HG02571 (cell line): ENCODE measurements at regions not wholly inside any gene's neighbourhood (a gene's known extent, or its start where the extent isn't known, plus 50 kb on each side); places are given as distances from the start of the nearest gene placed in this dataset.

Experiments
- ATAC-seq: cut with Tn5 transposase; IDR thresholded peaks from one replicate; pipeline ENCODE4 v1.9.1; 2021; ENCODE audit warnings: mild to moderate bottlenecking, moderate library complexity; ENCODE audit not compliant: unreplicated experiment

DNA sequence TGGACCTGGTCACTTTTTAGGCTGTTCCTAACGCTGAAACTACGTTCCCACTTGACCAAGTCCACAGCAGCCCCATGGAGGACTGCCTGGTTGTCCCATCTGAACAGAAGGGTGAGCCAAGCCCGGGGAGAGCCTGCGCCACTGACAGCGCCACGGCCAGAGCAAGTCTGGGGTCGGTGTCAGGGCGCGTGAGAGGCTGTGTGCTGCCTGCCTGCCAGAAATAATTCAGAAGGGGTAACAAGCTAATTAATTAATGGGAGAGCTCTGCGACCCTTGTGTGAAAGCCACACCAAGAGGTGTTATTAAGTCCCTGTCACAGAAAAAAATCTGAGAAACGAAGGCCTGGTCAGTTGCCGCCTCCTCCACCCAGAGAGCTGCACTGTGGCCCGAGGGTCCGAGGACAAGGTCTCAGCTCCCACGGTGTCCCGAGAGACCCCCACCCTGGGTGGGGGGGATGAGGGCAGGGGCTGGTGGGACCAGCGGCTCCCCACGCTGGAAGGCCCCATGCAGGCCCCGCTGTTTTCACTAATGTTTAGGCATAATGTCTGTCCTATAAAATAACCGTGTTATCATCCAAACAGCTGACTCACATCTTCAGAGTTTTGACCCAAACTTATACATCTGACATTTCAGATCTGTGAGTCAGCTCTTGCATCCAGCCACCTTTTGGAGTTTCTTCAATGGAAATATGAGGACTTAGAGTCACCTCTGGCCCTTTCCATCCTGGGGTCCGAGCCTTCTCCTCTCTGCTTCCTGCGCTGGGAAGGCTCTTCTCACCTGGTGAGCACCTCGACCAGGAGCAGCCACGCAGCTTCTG is 58.5 kb downstream of the DLL1 start:
- no peak for ATAC-seq

DNA sequence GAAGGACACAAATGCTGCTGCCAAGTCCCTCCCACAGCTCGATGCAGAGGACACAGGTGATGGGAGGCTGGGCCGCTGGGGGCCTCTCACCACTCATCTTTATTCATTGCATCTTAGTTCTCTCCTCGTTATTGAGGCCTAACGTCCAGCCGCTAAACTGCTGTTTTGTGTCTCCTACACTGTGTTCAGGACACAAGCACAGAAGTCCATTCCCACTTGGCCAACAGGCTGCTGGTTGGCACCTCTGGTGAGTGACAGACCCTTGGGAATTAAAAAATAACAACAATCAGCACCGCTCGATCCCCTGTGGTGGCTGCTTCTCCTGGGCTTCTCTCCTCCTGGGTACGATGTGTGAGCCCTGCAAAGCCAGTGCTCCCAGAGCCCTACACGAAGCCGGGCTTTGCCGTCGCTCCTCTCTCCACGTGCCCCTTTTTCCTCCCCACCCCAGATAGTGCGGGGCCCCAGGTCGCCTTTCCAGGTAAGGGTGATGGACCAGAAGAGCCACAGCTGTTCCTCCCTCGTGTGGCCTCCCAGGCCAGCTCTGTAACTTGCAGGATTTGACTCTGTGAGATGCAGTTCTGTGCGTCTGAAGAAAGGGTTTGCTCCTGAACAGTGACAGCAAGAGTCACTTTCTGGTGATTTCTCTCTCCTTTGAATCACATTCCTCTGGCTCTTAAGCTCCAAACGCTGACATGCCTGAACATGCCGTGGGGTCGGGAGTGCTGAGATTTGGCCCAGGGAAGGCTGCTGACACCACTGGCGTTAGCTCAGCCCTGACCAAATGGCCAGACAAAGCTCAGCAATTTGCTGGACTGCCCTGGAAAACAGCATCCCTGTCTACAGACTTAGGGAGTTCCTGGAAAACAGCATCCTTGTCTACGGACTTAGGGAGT is 59.3 kb downstream of the DLL1 start:
- ATAC-seq, result no peak

DNA sequence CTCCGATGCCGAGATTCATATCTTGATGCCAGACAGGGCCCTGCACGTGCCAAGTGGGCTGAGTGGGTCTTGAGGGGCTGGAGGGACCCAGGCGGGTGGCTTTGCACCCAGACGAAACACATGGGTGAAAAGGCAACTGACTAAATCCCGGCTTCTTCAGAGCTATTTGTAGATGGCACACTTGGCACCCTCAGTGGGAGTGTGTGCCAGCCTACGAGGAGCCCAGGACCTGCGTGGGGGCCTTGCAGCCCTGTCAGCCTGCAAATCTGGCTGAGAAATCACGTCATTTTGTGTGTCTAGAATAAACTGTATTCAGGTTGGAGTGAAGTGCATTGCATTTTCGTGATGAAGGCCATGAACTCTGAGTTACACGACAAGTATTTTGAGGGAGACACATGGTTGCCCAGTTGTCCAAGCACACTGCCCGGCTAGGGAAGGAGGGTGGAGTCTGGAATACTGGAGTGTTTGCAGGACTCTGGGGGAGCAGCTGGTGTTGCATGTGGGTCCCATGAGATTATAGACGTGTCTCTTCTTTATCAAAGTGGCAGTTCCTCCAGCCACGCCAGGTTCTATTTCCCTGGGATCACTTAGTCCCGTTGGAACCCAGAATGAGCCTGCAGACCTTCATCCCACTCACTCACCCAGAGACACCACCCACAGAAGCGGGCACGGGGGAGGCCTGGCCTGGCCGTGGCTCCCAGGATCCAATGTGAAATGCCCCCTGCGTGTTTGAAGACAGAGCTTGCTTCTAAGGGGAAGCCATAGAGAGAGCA is 60.2 kb downstream of the DLL1 start:
- no peak for ATAC-seq

DNA sequence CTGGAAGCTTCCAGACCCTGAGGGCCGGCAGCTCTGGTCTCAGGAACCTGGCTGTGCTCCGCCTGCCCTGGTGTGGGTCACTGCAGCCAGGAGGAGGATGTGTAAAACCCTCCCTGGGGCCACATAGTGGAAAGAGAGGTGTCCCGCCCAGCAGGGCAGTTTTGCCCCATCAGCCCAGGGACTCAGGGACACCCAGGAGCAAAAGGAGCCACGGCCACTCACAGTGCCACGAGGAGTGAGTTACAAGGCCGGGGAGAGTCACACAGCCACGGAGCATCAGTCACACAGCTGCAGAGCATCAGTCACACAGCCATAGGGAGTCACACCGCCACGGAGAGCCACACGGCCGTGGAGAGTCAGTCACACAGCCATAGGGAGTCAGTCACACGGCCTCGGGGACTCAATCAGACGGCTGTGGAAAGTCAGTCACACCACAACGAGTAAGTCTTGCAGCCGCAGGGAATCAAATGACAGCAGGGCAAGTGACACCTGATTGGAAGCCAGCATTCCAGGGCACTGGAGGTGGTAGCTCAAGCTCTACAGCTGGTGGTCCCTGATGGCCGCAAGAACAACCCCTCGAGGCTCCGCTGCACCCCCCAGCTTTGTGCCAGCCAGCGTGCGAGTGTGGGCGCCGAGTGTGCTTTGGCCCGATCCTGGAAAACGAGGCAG is 60.9 kb downstream of the DLL1 start:
- no peak for ATAC-seq

DNA sequence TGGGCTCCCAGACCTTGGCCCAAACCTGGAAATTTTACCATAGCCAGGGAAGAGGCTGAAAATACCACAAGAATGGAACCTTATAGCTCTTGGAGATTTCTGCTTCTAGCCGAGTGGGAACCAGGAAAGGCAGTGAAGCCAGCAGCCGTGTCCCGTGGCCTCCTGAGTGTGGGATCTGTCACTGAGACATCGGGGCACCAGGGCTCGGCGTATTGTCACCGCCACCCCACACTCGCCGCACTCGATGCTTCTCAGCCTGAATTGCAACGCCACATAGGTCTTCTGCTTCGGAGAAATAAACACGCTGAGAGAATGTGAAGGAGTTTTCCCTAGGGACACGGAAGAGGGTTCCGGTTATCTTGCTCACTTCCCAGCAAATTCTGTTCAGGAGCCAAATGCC is 61.5 kb downstream of the DLL1 start:
- no peak for ATAC-seq

DNA sequence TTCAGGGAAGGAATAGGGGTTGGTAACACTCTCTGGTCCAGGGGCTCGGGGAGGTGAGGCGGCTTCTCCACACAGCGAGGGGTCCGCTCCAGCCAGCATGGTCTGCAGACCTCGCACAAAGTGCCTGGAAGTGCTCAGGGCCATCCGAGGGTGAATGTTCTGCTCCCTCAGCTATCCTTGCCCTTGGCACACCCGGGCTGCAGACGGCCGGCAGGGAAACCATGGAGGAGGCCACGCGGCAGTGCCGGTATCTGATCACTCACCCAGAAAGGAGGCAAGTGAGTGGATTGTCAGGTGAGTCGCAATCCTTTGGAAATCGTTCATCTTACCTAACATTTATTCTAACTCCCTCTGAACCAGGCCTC is 62.0 kb downstream of the DLL1 start:
- no peak for ATAC-seq

DNA sequence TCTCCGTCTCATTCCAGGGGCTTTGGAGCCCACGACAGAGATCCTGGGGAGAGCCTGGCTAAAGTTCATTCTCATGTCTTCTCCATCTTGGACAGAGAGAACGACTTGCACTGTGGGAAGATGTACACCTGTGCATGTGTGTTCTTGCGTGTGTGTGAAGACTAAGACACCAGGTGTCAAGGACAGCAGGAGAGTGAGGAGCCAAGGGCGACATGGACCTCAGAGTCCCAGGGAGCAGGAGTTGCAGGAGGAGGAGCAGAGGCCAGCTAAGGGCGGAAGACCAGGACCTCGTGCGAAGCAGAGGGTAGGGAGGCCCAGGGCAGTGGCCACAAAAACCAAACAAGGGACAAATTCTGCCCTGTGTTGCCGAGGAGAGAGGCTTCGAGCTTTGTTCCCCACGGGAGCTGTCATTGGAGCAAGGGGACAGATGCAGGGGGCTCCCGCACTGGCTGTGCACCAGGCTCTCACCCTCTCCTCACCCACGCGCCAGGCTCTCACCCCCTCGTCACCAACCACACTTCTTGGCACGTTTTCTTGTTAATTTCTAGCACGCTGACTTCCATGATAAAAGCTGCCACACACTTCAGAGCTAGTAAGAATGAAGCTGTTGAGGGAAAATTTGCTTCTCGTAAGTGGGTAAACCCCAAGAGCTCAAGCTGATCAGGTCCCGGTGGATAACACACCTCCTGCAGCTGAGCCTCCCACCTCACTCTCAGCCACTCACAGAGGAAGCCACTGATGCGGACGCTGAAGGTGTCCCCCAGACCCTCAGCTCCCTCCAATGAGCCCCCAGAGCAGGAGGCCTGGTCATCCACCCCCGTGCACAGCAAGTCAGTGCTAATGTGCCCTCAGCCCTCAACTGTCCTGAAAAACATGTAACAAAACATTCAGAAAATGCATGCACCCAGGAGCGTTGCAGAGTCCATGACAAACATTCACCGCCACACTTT is 62.6 kb downstream of the DLL1 start:
- ATAC-seq, result no peak

DNA sequence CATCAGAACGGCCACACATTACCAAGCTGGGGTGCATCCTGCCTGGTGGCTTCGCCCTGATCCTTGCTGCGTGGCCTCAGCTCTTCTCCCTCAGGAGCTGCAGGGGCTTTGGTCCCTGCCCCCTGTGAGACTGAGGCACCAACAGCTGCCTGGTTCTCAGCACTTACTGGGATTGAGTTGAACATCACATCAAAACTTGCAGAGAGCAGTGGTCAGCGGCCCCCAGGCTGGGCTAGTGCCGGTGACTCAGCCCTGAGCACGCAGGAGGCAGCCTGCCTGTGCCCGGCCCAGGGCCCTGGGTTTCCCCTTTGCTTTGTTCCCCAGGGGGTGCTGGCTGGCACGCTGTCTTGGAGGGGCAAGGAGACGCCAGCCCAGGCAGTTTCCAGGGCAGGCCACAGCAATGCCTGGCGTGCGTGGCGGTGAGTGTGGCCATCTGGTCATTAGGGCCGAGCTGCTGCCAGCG is 63.3 kb downstream of the DLL1 start:
- ATAC-seq, result no peak

DNA sequence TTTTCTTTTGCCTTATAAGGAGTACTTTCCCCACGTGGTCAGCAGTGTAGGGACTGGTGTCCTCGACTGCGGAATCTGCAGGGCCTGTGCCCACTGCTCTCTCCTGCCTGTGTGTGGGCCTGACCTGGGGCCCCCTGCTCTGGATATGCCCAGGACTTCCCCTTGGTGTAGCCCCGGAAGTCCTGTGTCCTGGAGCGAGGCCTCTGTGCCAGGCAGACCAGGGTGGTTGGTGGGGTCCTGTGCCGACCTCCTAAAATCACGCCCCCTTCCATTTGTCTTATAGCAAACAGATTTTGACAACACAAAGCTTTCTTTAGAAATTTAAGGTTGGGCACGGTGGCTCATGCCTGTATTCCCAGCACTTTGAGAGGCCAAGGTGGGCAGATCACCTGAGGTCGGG is 64.2 kb downstream of the DLL1 start:
- no peak for ATAC-seq

DNA sequence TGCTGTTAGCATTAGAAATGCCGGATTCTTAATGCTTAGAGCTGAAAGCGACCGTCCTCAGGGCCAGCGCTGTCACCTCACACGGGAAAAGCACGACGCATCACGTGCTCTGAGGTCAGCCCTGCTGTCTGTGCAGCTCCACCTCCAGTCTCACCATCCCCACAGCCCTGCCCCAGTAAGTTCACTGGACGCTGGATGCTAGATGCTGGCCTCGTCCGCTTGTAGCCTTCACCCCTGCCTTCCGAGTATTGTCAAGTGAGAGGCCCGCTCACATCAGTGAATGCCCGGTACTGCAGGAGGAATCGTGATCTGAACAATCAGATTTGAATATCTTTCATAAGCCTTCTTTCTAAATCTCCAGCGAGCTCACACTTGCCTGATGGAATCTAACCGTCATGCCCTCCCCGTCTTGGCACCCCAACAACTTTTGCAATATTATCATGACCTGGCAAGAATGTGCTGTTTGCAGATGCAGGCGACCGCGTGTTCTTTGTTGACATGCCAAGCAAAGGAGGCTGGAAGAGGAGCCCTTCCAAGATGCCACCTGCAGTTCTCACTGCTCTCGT is 64.9 kb downstream of the DLL1 start:
- ATAC-seq, result no peak

DNA sequence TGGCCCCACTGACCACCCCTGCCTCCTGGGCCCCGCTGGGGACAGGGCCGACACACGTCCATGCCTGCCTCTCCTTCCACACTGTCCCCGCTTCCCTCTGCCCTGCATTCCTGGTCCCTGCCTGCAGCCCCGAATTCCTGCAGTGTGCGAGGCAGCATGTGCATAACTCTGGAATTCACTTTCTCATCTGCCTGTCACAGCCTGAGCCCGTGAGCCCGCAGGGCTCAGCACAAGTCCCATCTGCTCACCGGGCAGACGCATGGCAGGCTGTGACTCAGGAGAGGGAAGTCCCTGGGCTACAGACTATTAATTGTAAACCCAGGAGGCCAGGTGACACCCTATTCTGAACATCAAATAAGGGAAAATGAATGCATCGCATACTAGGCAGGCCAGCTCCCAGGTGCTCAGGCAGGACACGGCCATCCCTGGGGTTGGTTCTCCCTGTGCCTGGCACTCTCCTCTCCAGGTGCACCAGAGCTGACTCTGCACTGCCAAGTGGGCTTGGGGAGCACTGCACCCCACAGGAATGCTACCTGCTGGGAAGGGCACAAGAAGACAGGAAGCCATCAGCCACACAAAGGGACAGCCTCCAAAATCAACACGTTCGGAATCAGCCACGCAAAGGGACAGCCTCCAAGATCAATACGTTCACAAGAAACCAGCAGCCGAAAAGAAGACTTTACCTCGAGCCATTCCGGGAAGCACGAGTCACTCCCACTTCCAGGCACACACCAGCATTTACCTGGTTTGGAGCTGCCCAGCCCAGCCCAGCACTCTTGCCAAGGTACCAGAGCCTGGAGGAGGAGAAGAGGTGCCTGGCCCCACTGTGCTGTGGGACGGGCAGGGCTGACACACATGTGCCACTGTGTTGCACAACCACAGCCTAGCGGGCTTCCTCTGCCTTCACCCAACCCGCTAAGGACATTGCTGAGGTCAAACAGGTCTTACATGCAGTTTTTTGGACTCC is 65.9 kb downstream of the DLL1 start:
- ATAC-seq, result no peak

DNA sequence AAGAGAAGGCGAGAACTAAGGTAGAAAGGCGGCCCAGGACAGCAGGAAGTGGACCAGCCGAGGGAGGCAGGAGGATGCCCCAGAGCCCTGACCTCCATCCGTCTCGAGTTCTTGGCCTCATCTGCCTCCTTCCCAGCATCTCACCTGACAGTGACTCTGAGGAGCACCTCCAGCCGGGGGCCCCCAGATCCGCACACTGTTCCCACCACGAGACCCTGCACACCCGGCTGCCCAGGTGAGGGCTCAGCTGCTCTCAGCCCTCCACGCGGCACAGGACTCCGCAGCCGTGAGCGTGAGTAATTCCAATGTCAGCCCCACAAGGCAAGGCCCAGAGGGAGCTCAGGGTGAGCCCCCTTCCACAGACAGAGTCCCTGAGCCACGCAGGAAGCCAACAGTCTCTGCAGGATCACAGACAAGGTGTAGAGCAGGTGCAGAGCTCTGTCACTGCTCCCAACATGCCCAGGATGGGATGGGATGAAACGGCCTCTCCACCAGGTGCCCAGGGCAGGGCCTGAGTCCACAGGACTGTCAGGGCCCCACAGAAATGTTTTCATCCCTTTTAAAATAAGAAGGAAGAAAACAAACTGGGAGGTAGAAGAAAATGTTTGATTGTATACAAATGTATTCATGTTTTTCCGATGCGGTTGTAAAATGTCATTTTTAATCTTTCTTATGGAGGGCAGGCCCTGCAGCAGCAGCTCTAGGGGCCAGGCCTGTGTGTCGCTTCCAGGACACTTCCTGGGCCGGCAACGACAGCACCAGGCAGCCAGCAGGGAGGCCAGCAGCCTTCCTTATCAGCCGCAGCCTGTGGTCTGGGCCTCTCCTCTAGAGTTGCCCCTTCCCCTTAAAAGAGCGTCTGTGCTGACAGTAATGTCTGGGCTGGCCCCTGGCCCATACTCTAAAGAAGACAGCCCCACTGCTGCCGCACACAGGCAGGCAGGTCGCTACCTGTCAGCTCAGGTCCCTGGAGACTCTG is 66.9 kb downstream of the DLL1 start:
- no peak for ATAC-seq

DNA sequence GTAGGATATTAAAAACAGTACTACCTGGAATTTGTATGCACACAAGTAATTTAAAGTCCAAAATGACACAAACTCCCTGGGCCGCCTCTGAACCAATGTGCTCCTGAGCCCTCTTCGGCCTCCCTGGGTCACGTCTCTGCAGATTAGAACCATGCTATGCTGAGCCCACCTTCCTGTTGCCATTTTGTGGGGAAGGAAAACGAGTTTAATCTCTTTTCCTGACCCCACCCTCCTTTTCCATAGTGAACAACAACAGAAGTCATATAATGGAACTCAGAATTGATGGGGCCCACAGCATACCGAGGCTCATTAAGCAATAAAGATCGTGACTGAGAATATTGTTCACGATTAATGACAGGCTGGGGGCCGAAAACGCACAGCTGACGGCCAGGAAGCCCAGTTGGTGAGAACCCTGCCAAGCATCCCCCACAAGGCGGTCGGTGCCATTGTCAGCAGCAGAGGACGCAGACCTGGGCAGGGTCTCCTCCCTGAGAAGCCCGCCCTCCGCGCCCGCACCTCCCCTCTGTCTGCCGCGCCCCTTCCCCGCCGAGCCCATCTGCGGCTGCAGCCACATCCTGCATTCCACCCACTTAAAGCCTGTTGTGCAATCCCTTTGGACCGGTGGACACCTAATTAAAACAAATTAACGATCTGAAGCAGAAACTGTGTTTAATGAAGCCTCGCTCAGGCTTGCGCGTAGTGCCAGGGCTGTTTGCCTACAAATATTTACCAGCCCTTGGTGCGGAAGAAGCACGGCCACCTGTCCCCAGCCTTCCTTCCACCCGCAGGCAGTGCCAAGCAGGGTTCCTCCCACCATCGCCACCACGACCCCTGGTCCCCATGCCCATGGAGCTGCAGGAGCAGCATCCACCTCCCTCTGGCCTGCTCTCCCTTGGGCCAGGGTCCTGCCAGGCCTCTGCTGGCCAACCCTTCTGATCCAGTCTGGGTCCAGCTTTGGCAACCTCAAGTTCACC is 68.1 kb downstream of the DLL1 start:
- no peak for ATAC-seq

DNA sequence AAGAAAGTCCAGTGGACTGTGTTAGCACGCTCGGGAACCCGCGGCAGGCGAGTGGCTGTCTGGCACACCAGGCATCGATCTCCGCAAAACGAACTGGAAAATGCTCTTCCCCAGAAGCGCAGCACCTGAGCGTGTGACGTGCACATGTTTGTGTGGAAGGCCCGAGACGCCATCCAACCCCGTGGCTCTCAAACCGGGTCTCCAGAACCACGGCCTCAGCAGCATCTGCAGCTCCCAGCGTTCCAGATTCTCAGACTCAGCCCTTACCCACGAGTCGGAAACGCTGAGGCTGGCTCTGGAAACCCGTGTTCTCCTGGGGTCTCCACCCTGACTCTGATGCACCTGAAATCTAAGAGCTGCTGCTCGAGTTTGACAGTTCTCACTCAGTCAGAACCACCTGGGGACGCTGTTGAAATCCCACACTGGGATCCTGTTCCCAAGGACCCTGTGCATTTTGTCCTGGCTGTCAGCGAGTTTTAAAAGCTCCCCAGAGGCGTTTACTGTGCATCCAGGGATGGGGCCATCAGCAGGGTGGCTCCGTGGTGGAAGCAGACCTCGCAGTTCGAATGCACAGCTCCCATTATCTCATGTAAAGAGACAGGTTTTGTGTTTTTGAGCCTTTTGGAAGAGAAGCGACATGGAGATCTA is 69.0 kb downstream of the DLL1 start:
- ATAC-seq, result no peak

DNA sequence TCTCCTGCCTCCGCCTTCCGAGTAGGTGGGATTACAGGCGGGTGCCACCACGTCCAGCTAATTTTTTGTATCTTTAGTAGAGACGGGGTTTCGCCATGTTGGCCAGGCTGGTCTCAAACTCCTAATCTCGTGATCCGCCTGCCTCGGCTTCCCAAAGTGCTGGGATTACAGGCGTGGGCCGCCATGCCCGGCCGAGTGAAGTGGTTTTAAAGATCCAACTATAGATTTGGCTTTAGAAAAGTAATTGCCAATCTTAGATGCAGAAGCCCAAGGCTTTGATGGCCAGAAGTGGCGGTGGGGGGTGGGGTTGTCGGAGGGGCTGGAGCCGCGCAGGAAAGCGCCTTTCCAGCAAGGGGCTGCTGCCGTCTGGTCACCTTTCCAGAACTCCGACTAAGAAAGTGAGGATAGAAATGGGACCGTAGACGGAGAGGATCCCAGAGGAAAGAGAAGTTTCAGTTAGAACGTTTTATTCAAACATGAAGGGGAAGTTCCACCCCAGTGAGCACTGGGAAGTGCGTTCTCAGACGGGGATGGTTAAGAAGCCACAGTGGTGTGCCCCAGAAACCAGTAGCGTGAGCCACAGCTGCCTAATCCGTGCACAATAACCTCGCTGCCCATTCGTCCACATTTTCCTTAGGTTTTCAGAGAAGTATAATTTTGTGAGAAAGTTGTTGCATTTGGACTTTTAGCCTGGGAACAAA is 69.7 kb downstream of the DLL1 start:
- no peak for ATAC-seq
